OCI-LY7 (cell line): ENCODE measurements at regions not wholly inside any gene's neighbourhood (a gene's known extent, or its start where the extent isn't known, plus 50 kb on each side); places are given as distances from the start of the nearest gene placed in this dataset.

Source experiments
- CTCF ChIP-seq: fragments of 200-600 bp; sonication (generic); conservative IDR thresholded peaks from 2 replicates; pipeline ENCODE4 v1.5.1; 2014; ENCODE audit warnings: mild to moderate bottlenecking, antibody characterized with exemption, low read length, moderate library complexity, mixed read lengths
- EZH2phosphoT487 ChIP-seq: fragments of 200-600 bp; sonication (generic); IDR thresholded peaks from 2 replicates; pipeline ENCODE4 v1.6.1; 2018; ENCODE audit warnings: low read depth, borderline replicate concordance, mild to moderate bottlenecking, mixed run types, antibody characterized with exemption, low read length, moderate library complexity, mixed read lengths

GRCh38 chr6:169998457-169998856 is 247.0 kb downstream of the ERMARD start:
- TF ChIP-seq CTCF (no peak), EZH2phosphoT487 (no peak)
